ENCODE measurements at regions not wholly inside any gene's neighbourhood (a gene's known extent, or its start where the extent isn't known, plus 50 kb on each side); places are given as distances from the start of the nearest gene placed in this dataset.

GRCh38 chr13:22012686-22013085, 341.8 kb downstream of the FGF9 start:
- TF ChIP-seq, protein P1, sequence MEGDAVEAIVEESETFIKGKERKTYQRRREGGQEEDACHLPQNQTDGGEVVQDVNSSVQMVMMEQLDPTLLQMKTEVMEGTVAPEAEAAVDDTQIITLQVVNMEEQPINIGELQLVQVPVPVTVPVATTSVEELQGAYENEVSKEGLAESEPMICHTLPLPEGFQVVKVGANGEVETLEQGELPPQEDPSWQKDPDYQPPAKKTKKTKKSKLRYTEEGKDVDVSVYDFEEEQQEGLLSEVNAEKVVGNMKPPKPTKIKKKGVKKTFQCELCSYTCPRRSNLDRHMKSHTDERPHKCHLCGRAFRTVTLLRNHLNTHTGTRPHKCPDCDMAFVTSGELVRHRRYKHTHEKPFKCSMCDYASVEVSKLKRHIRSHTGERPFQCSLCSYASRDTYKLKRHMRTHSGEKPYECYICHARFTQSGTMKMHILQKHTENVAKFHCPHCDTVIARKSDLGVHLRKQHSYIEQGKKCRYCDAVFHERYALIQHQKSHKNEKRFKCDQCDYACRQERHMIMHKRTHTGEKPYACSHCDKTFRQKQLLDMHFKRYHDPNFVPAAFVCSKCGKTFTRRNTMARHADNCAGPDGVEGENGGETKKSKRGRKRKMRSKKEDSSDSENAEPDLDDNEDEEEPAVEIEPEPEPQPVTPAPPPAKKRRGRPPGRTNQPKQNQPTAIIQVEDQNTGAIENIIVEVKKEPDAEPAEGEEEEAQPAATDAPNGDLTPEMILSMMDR (IDR thresholded peaks at IDR 0.05), result no peak
- TF ChIP-seq POLR2A (IDR thresholded peaks at IDR 0.05), result no peak
- TF ChIP-seq EP300 (IDR thresholded peaks at IDR 0.05), result no peak
